GM12873 (cell line): ENCODE measurements at regions not wholly inside any gene's neighbourhood (a gene's known extent, or its start where the extent isn't known, plus 50 kb on each side); places are given as distances from the start of the nearest gene placed in this dataset.

Experiments
- CTCF ChIP-seq: IDR thresholded peaks from 2 replicates; pipeline ENCODE4 v1.5.1; 2012; ENCODE audit warnings: low read depth, mild to moderate bottlenecking, moderate library complexity, low read length, control low read depth; ENCODE audit not compliant: insufficient read depth; ENCODE audit errors: missing control alignments

GRCh38 chr2:71950256-71951082 is 197.2 kb downstream of the CYP26B1 start:
- TF ChIP-seq CTCF, result no peak

GRCh38 chr2:71949537-71949798 is 198.2 kb downstream of the CYP26B1 start:
- no peak for TF ChIP-seq CTCF

- TF ChIP-seq CTCF, result no peak
Observed at GRCh38 chr2:71948781-71949536, 198.7 kb downstream of the CYP26B1 start.

GRCh38 chr2:71947809-71948208 is 199.9 kb downstream of the CYP26B1 start:
- TF ChIP-seq CTCF, result no peak

GRCh38 chr2:71945603-71945959 is 202.1 kb downstream of the CYP26B1 start:
- no peak for TF ChIP-seq CTCF

GRCh38 chr2:71944806-71945602 is 202.7 kb downstream of the CYP26B1 start:
- TF ChIP-seq CTCF, result no peak

GRCh38 chr2:71944183-71944550 is 203.5 kb downstream of the CYP26B1 start:
- TF ChIP-seq CTCF, result no peak
